HS-27A (cell line): ENCODE measurements at regions not wholly inside any gene's neighbourhood (a gene's known extent, or its start where the extent isn't known, plus 50 kb on each side); places are given as distances from the start of the nearest gene placed in this dataset.
"Not testable (repeated sequence)": the region's sequence is repeated elsewhere in the genome, so short reads cannot be mapped to it uniquely, and the experiment has no call there.

ENCODE experiments used
- DNase-seq: peaks from one replicate; pipeline ENCODE4 v3.0.0-alpha.2; 2012; ENCODE audit warnings: low read depth, missing footprints

- peak; percentile 74 for DNase-seq
These were observed 115.4 kb upstream of the NEGR1 start for GRCh38 chr1:72397786-72398185.

GRCh38 chr1:72394457-72394856 lies 112.1 kb upstream of the NEGR1 start:
- no peak for DNase-seq

- DNase-seq: no peak
These were observed 96.7 kb upstream of the NEGR1 start for GRCh38 chr1:72379072-72379471.

GRCh38 chr1:72375226-72375625 lies 92.9 kb upstream of the NEGR1 start:
- DNase-seq: no peak

GRCh38 chr1:72371259-72372035 lies 89.1 kb upstream of the NEGR1 start:
- no peak for DNase-seq

- DNase-seq: not testable (repeated sequence)
These were observed 88.5 kb upstream of the NEGR1 start for GRCh38 chr1:72370836-72371235.

GRCh38 chr1:72369069-72369757 lies 86.9 kb upstream of the NEGR1 start:
- DNase-seq: no peak

- peak; percentile 11 for DNase-seq
These were observed 84.1 kb upstream of the NEGR1 start for GRCh38 chr1:72366466-72366865.

- DNase-seq: no peak
These were observed 83.4 kb upstream of the NEGR1 start for GRCh38 chr1:72365693-72366092.

GRCh38 chr1:72362538-72362937 lies 80.2 kb upstream of the NEGR1 start:
- DNase-seq: no peak

GRCh38 chr1:72357411-72357810 lies 75.1 kb upstream of the NEGR1 start:
- no peak for DNase-seq

- DNase-seq: no peak
These were observed 73.6 kb upstream of the NEGR1 start for GRCh38 chr1:72355899-72356298.

GRCh38 chr1:72341661-72342060 lies 59.3 kb upstream of the NEGR1 start:
- no peak for DNase-seq

- DNase-seq: no peak
These were observed 54.4 kb upstream of the NEGR1 start for GRCh38 chr1:72336776-72337175.
